Activated CD4-positive, alpha-beta T cell treated with anti-CD3 and anti-CD28 coated beads for 36 hours (primary cell): ENCODE measurements at regions not wholly inside any gene's neighbourhood (a gene's known extent, or its start where the extent isn't known, plus 50 kb on each side); places are given as distances from the start of the nearest gene placed in this dataset.

Source experiments
- ATAC-seq: fragments of 200-7000 bp; cut with Tn5 transposase; one replicate; pipeline ENCODE4 v1.10.0; 2021; ENCODE audit warnings: mild to moderate bottlenecking, moderate library complexity
- CTCF ChIA-PET: fragments of 350-600 bp; sonication (Branson Sonifier 250); formaldehyde crosslinking; loops from one replicate; lab custom pipeline; 2021; ENCODE audit warnings: antibody characterized with exemption; lab: Charles Lee
- POLR2A ChIA-PET: fragments of 350-600 bp; sonication (Branson Sonifier 250); formaldehyde crosslinking; loops from one replicate; lab custom pipeline; 2021; ENCODE audit warnings: antibody characterized with exemption, inconsistent platforms; lab: Charles Lee
- DNase-seq: peaks from one replicate; pipeline ENCODE4 v3.0.0-alpha.2; 2020
- H3K27ac Mint-ChIP-seq: one replicate; pipeline ENCODE4 v1.8.0; 2021; ENCODE audit warnings: mixed read lengths
- H3K27me3 Mint-ChIP-seq: one replicate; pipeline ENCODE4 v1.8.0; 2021; ENCODE audit warnings: mixed read lengths
- H3K36me3 Mint-ChIP-seq: one replicate; pipeline ENCODE4 v1.8.0; 2021; ENCODE audit warnings: low read depth, mixed read lengths
- H3K4me1 Mint-ChIP-seq: one replicate; pipeline ENCODE4 v1.8.0; 2021; ENCODE audit warnings: mixed read lengths
- H3K4me3 Mint-ChIP-seq: one replicate; pipeline ENCODE4 v1.8.0; 2021; ENCODE audit warnings: mild to moderate bottlenecking, moderate library complexity, mixed read lengths
- H3K9me3 Mint-ChIP-seq: one replicate; pipeline ENCODE4 v1.8.0; 2021; ENCODE audit warnings: low read depth, mixed read lengths
- intact Hi-C, 2 experiments: fragments of 100-400 bp; cut with DNase I in 1 of 2; cut with micrococcal nuclease in 1 of 2; formaldehyde crosslinking; loops; one replicate each; pipeline versions ENCODE4 v1.14.2 to v1.15.1; 2022 to 2024; cut with DNase I, micrococcal nuclease

DNA sequence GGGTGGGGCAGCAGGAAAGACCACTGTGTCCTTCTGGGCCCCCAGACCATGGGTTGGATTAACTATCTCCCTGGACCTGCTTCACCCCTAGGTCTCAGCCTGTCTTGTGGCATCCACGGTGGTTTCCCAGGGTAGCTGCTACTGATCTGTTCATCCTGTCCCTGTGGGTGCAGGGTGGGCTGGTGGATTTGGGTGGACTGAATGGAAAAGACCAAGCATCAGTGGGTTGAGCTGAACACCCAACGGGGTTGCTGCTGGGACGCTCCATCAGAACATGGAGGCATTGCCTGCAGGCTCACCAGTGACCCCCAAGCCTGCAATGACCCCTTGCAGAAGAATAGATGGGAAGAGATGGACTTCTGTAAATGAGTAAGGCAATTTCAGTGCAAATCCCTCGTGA lies 812.1 kb downstream of the TBC1D22A start:
- no peaks in the 10 kb centered on the region for H3K4me1 Mint-ChIP-seq
- H3K27ac Mint-ChIP-seq, result no peak overlapping the region
- no peak for DNase-seq
- no peak for ATAC-seq
- no peaks in the 10 kb centered on the region for H3K9me3 Mint-ChIP-seq
- ChIA-PET CTCF (no interaction called here), POLR2A (no interaction called here)
- H3K27me3 Mint-ChIP-seq, result peaks cover 11% of the 10 kb centered on the region
- H3K4me3 Mint-ChIP-seq, result no peak overlapping the region
- no peaks in the 10 kb centered on the region for H3K36me3 Mint-ChIP-seq
- intact Hi-C loops, result no loop called here

DNA sequence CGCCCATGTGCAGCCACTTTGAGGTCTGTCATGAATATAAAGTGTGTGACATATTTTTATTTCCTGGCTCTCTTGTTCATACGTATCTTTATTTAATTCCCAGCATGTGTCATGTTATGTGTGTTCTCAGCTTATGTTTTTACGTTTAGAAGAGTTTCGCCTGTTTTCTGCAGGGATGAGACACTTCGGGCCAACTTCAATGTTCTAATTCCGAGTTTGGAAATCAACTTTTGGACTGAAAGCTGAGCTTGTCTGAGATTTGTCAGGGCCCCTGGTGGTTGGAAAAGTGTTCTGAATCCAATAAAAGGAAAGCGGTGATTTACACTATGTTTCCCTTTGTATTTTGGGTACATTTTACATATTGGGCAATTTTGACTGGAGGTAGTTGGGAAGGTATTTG lies 810.7 kb downstream of the TBC1D22A start:
- Mint-ChIP-seq H3K27me3 (peaks cover 9% of the 10 kb centered on the region), H3K27ac (no peak overlapping the region), H3K4me1 (no peaks in the 10 kb centered on the region), H3K9me3 (no peaks in the 10 kb centered on the region), H3K36me3 (no peaks in the 10 kb centered on the region), H3K4me3 (no peak overlapping the region)
- intact Hi-C loops, result no loop called here
- no peak for ATAC-seq
- no peak for DNase-seq
- ChIA-PET POLR2A (no interaction called here), CTCF (interaction anchor here (1.0 kb wide), 1 partner anchor 13 kb away, joined by 3 read pairs; no protein-coding TSS in a partner anchor)

DNA sequence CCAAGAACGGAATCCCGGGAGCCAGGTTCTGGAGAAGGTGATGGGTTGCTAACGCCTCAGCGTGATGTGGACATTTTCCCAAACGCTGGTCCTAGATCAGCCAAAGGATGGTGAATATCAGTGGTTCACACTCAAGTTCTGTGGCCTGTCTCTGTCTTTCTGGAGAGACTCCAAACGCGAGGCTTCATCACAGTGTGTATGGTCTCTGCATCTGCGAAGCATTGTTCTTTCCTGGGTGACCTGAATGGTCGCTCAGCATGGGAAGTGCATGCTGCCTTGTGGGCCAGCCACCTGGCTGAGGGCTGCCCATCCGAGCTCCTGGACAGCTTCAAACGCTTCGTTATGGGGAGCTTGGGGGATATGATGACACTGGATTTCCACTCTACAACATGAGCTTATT lies 810.0 kb downstream of the TBC1D22A start:
- ChIA-PET POLR2A (no interaction called here), CTCF (interaction anchor here (1.0 kb wide), 1 partner anchor 14 kb away, joined by 3 read pairs; no protein-coding TSS in a partner anchor)
- Mint-ChIP-seq H3K9me3 (no peaks in the 10 kb centered on the region), H3K4me1 (no peaks in the 10 kb centered on the region), H3K4me3 (no peak overlapping the region), H3K36me3 (no peaks in the 10 kb centered on the region), H3K27ac (no peak overlapping the region), H3K27me3 (peaks cover 9% of the 10 kb centered on the region)
- DNase-seq (no peak), ATAC-seq (no peak)
- intact Hi-C loops, result no loop called here

DNA sequence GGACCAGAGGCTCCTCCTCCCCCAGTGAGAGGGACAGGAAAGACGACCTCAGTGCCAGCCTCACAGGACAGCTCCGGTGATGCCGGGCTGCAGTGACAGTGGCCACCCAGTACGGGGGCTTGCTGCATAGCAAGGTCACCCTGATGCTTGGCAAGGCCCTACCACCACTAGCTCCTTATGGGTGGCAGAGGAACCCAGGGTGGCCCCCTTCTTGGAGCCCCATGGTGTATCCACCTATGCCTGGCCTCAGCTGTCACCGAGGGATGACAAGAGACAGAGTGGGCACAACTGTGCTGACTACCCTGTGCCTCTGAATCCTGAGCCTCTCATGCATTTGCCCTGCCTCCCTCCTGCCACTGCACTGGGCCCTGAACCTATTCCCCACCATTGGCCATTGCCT lies 809.2 kb downstream of the TBC1D22A start:
- Mint-ChIP-seq H3K4me1 (no peaks in the 10 kb centered on the region), H3K9me3 (no peaks in the 10 kb centered on the region), H3K4me3 (no peak overlapping the region), H3K27ac (no peak overlapping the region), H3K36me3 (no peaks in the 10 kb centered on the region), H3K27me3 (peaks cover 4% of the 10 kb centered on the region)
- ChIA-PET POLR2A (no interaction called here), CTCF (no interaction called here)
- DNase-seq (no peak), ATAC-seq (no peak)
- intact Hi-C loops, result no loop called here

DNA sequence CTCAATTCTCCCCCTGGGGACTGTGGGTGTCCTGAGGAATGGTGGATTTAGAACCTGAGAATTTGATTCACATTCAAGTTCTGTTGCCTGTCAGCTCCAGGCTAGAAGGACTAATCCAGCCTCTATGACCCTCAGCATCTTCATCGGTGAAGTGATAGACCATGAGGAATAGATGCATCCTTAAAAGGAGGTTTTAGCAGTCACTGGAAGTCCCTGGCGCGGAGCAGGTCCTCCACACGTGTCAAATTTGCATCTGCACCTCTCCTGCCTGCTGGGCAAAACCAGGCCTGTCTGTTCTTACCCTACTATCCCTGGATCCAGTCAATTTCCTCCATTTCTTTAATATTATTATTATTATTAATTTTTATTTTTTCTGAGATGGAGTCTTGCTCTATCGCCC lies 808.4 kb downstream of the TBC1D22A start:
- POLR2A ChIA-PET, result no interaction called here
- H3K27me3 Mint-ChIP-seq, result no peaks in the 10 kb centered on the region
- ATAC-seq (no peak), DNase-seq (no peak)
- H3K4me3 Mint-ChIP-seq, result no peak overlapping the region
- intact Hi-C loops, result no loop called here
- no peaks in the 10 kb centered on the region for H3K9me3 Mint-ChIP-seq
- no peaks in the 10 kb centered on the region for H3K4me1 Mint-ChIP-seq
- no peak overlapping the region for H3K27ac Mint-ChIP-seq
- H3K36me3 Mint-ChIP-seq, result no peaks in the 10 kb centered on the region
- CTCF ChIA-PET, result no interaction called here

DNA sequence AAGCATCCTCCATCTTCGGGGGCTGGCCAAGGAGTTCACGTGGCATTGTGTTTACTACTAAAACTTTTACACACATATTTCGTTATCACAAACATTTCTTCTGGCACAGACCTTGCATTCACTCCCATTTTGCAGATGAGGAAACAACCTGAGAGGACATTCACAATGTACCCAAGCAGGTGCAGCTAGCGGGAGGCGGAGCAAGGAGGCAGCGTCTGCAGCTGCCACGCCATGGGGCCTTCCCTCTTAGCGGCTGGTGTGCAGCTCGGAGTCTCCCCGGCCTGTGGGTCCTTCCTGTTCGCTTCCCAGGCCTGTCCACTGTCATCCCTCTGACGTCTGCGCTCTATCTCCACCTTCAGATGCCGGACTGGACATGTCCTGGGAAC lies 807.8 kb downstream of the TBC1D22A start:
- no peaks in the 10 kb centered on the region for H3K4me1 Mint-ChIP-seq
- no peak for DNase-seq
- CTCF ChIA-PET, result interaction anchor here (0.8 kb wide), 1 partner anchor 35 kb away, joined by 3 read pairs; no protein-coding TSS in a partner anchor
- H3K9me3 Mint-ChIP-seq, result no peaks in the 10 kb centered on the region
- H3K27me3 Mint-ChIP-seq, result no peaks in the 10 kb centered on the region
- H3K36me3 Mint-ChIP-seq, result no peaks in the 10 kb centered on the region
- ATAC-seq, result no peak
- no peak overlapping the region for H3K4me3 Mint-ChIP-seq
- no peak overlapping the region for H3K27ac Mint-ChIP-seq
- intact Hi-C loops, result no loop called here
- POLR2A ChIA-PET, result no interaction called here

DNA sequence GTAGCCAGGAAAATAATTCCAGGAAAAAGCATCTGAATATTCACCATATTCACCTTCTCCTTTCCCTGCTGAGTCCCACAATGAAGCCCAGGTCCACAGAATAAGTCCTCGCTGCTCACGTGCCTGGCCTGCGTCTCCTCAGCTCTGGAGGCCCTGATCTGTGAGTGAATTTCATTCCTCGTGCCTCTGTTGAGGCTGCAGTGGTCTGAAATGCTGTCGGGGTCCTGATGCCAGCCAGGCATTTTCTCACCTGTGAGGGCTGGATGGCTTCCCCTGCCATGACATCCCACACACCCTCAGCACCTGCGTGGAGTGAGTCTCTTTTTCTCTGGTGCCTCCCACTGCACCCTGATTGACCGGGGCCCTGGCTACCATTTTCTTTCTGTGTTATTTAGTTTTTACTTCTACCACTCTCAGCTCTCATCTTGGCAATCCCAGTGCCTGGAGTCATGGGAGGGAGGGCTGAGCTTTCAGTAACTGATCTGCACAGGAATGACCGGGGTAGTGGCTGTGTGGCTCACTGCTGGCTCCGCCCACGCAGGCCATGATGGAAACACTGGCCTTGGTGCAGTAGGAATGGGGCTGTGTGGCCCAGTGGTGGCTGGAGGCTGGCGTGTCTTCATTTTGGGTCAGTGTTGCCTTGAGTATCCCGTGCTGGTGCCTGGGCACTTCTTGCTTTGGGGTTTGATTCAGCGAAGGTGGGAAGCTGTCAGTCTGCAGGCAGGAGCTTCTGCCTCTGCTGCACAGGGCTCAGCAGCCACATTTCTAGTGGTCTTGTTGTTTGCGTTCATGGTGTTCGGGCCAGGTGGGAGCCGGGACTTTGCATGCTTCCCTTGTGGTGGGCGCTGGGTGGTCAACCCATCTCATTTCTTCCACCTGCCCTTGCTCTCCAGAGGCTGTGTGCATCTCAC lies 807.2 kb downstream of the TBC1D22A start:
- intact Hi-C loops, result no loop called here
- no peaks in the 10 kb centered on the region for H3K27me3 Mint-ChIP-seq
- POLR2A ChIA-PET, result no interaction called here

DNA sequence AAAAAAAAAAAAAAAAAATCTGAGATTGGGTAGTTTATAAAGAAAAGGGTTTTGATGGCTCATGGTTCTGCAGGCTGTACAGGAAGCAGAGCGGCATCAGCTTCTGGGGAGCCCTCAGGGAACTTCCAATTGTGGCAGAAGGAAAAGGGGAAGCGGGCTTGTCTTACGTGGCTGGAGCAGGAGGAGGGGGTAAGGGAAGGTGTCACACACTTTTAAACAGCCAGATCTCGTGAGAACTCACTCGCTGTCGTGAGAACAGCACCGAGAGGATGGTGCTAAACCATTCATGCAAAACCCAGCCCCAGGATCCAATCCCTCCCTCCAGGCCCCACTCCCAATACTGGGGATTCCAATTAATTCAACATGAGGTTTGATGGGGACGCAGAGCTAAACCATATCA lies 806.2 kb downstream of the TBC1D22A start:
- no peak for ATAC-seq
- H3K36me3 Mint-ChIP-seq, result no peaks in the 10 kb centered on the region
- no peaks in the 10 kb centered on the region for H3K4me1 Mint-ChIP-seq
- H3K27ac Mint-ChIP-seq, result no peak overlapping the region
- ChIA-PET POLR2A (no interaction called here), CTCF (no interaction called here)
- DNase-seq, result no peak
- intact Hi-C loops, result no loop called here
- no peaks in the 10 kb centered on the region for H3K9me3 Mint-ChIP-seq
- H3K4me3 Mint-ChIP-seq, result no peak overlapping the region
- H3K27me3 Mint-ChIP-seq, result no peaks in the 10 kb centered on the region

More for the DNA sequence above, 807.2 kb downstream of the TBC1D22A start:
- DNase-seq, result no peak
- Mint-ChIP-seq H3K9me3 (no peaks in the 10 kb centered on the region), H3K4me1 (no peaks in the 10 kb centered on the region), H3K4me3 (no peak overlapping the region), H3K36me3 (no peaks in the 10 kb centered on the region), H3K27ac (no peak overlapping the region)
- no peak for ATAC-seq
- CTCF ChIA-PET, result interaction anchor here (0.8 kb wide), 1 partner anchor 34 kb away, joined by 3 read pairs; no protein-coding TSS in a partner anchor

DNA sequence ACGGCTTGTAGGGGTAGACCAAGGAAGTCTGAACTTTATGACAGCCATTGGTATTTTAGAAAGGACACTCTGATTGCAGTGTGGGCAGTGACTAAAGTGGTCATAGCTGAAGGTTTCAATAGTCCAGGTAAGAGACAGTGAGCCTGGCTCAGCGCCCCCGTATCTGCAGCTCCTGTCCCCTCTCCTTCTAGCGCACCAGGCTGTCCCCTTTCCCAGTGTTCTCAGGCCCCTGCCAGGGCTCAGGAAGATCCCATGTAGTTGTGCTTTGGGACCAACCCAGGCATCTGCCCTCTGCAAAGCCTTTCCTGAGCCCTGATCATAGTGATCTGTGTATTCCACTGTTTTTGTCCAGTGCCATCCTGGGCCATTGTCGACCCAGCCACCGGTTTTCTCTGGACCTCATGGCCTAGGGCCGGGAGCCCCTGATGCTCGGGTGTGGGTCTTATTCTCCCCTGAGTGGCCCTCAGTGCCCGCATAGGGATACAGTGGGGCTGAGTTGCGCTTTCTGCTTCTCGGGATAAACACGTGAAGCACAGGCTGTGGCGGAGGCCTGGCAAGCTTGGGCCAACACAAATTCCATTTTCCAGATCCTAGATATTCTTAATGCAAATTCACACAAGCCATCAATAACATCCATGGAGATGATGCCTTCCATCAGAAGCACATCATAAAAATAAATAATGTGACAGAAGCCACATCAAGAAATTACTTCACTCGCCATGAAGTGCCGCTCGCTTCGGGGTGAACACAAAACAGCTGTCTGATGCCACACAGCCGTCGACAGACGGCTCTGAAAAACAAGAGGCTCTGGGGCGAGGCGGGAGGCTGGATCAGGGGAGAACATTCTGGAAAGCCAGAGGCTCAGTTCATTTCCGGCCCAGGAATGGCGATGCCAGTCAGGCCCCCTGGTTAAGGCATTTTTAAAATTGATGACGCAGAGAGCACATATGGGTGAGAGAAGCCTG lies 805.0 kb downstream of the TBC1D22A start:
- no peak for DNase-seq
- peaks cover 3% of the 10 kb centered on the region for H3K27me3 Mint-ChIP-seq
- no peak overlapping the region for H3K4me3 Mint-ChIP-seq
- H3K27ac Mint-ChIP-seq, result no peak overlapping the region
- POLR2A ChIA-PET, result no interaction called here
- no peak for ATAC-seq
- H3K4me1 Mint-ChIP-seq, result no peaks in the 10 kb centered on the region
- CTCF ChIA-PET, result no interaction called here
- no peaks in the 10 kb centered on the region for H3K9me3 Mint-ChIP-seq
- intact Hi-C loops, result no loop called here
- no peaks in the 10 kb centered on the region for H3K36me3 Mint-ChIP-seq

DNA sequence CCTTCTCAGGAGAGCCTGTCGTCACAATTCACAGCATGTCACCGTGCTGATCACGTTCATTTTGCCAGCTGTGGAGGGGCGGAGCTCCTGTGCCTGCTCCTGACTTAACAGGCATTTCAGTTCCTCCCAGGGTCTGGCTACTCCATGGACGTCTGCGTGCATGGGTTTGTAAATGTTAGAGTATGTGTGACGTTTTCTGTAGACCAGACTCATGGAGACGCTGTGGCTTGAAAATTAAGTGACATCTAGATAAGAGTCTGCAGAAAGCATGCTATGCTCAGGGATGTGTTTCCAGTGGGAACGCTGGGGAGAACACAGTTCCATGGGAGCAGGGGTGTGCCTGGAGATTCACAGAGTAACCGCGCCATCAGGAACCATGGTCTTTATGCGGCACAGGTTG lies 804.0 kb downstream of the TBC1D22A start:
- Mint-ChIP-seq H3K4me1 (no peaks in the 10 kb centered on the region), H3K27ac (no peak overlapping the region), H3K4me3 (no peak overlapping the region), H3K9me3 (no peaks in the 10 kb centered on the region), H3K36me3 (no peaks in the 10 kb centered on the region), H3K27me3 (peaks cover 6% of the 10 kb centered on the region)
- ChIA-PET CTCF (no interaction called here), POLR2A (no interaction called here)
- DNase-seq (no peak), ATAC-seq (no peak)
- intact Hi-C loops, result no loop called here

DNA sequence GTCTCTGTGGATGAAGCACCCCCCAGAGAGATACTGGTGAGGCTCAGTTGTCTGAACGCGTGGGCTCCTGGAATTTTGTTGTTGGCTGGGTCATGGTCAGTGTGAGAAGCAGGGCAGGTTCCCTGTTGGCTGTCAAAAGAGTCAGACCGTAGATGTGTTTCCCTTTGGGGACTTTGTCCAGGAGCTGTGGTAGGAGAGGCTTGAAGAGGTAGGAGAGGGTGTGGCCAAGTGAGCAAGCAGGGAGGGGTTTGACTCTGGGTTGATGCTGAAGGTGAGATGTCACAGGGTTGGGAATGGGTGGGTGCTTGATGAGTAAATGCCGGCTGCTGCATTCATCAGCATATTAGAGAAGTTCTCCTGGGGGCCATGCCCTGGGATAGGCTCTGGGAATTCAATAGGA lies 803.2 kb downstream of the TBC1D22A start:
- H3K36me3 Mint-ChIP-seq, result no peaks in the 10 kb centered on the region
- intact Hi-C loops, result no loop called here
- no peaks in the 10 kb centered on the region for H3K9me3 Mint-ChIP-seq
- DNase-seq (no peak), ATAC-seq (no peak)
- ChIA-PET POLR2A (no interaction called here), CTCF (no interaction called here)
- H3K4me3 Mint-ChIP-seq, result no peak overlapping the region
- no peaks in the 10 kb centered on the region for H3K4me1 Mint-ChIP-seq
- H3K27me3 Mint-ChIP-seq, result peaks cover 6% of the 10 kb centered on the region
- no peak overlapping the region for H3K27ac Mint-ChIP-seq
